Liver (tissue), 8 donors: ENCODE measurements at regions not wholly inside any gene's neighbourhood (a gene's known extent, or its start where the extent isn't known, plus 50 kb on each side); places are given as distances from the start of the nearest gene placed in this dataset.

Source experiments
- DNase-seq: peaks from one replicate; pipeline ENCODE4 v3.0.0-alpha.2; 2017; ENCODE audit warnings: low spot score
- H3K27ac ChIP-seq, 2 donors: one replicate each; pipeline ENCODE4 v1.7.0; 2013; ENCODE audit warnings: inconsistent platforms in 2 of 2, low read length in 2 of 2, control low read depth in 1 of 2, low read depth in 1 of 2, mild to moderate bottlenecking in 1 of 2
- H3K27me3 ChIP-seq, 4 donors: one replicate each; pipeline versions ENCODE4 v1.6.1 to v1.7.0; 2013; ENCODE audit warnings: low read length in 3 of 4, inconsistent platforms in 1 of 4, mild to moderate bottlenecking in 1 of 4, moderate library complexity in 1 of 4; ENCODE audit not compliant: control insufficient read depth in 4 of 4, insufficient read depth in 4 of 4
- H3K36me3 ChIP-seq, 4 donors: one replicate each; pipeline versions ENCODE4 v1.6.1 to v1.7.0; 2013; ENCODE audit warnings: low read length in 3 of 4, mild to moderate bottlenecking in 3 of 4, low read depth in 1 of 4, moderate library complexity in 1 of 4; ENCODE audit not compliant: control insufficient read depth in 4 of 4, insufficient read depth in 3 of 4
- H3K4me1 ChIP-seq, 4 donors: one replicate each; pipeline versions ENCODE4 v1.6.1 to v1.7.0; 2013; ENCODE audit warnings: low read length in 3 of 4, mild to moderate bottlenecking in 3 of 4, moderate library complexity in 1 of 4; ENCODE audit not compliant: control insufficient read depth in 4 of 4, insufficient read depth in 4 of 4
- H3K4me3 ChIP-seq, 3 donors: one replicate each; pipeline versions ENCODE4 v1.6.1 to v1.7.0; 2013; ENCODE audit warnings: low read length in 3 of 3, control low read depth in 1 of 3, low read depth in 1 of 3, mild to moderate bottlenecking in 1 of 3
- H3K9ac ChIP-seq, 2 donors: one replicate each; pipeline ENCODE4 v1.7.0; 2013; ENCODE audit warnings: low read length in 2 of 2, mild to moderate bottlenecking in 2 of 2, moderate library complexity in 2 of 2, control low read depth in 1 of 2, low read depth in 1 of 2
- H3K9me3 ChIP-seq, 4 donors: one replicate each; pipeline versions ENCODE4 v1.6.1 to v1.7.0; 2013; ENCODE audit warnings: low read length in 3 of 4; ENCODE audit not compliant: control insufficient read depth in 4 of 4
- ATF3 ChIP-seq: IDR thresholded peaks from 2 replicates; pipeline ENCODE4 v1.6.1; 2016; ENCODE audit warnings: antibody characterized with exemption
- CTCF ChIP-seq: fragments of 150-350 bp; IDR thresholded peaks from 2 replicates; pipeline ENCODE4 v1.5.1; 2017; ENCODE audit warnings: improper control_type of control experiment, low read depth, low read length; ENCODE audit not compliant: missing input control
- EGR1 ChIP-seq, 2 donors: IDR thresholded peaks; 2 replicates each; pipeline ENCODE4 v1.6.1; 2016 to 2018; ENCODE audit warnings: antibody characterized with exemption in 2 of 2, low read depth in 2 of 2
- FOXA1 ChIP-seq: IDR thresholded peaks from 2 replicates; pipeline ENCODE4 v1.6.1; 2016; ENCODE audit warnings: antibody characterized with exemption
- FOXA2 ChIP-seq: IDR thresholded peaks from 2 replicates; pipeline ENCODE4 v1.6.1; 2016; ENCODE audit warnings: antibody characterized with exemption
- GABPA ChIP-seq, 2 donors: IDR thresholded peaks in 1 of 2; conservative IDR thresholded peaks in 1 of 2; 2 replicates each; pipeline ENCODE4 v1.6.1; 2016; ENCODE audit warnings: antibody characterized with exemption in 2 of 2, mild to moderate bottlenecking in 1 of 2, moderate library complexity in 1 of 2
- HNF4A ChIP-seq, 2 donors: conservative IDR thresholded peaks; 2 replicates each; pipeline ENCODE4 v1.6.1; 2016; ENCODE audit warnings: antibody characterized with exemption in 2 of 2, mild to moderate bottlenecking in 2 of 2
- HNF4G ChIP-seq: IDR thresholded peaks from 2 replicates; pipeline ENCODE4 v1.6.1; 2016; ENCODE audit warnings: antibody characterized with exemption
- JUND ChIP-seq, 2 donors: IDR thresholded peaks; 2 replicates each; pipeline ENCODE4 v1.6.1; 2016; ENCODE audit warnings: antibody characterized with exemption in 2 of 2
- MAX ChIP-seq: IDR thresholded peaks from 2 replicates; pipeline ENCODE4 v1.6.1; 2016; ENCODE audit warnings: antibody characterized with exemption
- NR2F2 ChIP-seq: IDR thresholded peaks from 2 replicates; pipeline ENCODE4 v1.6.1; 2016; ENCODE audit warnings: antibody characterized with exemption
- RAD21 ChIP-seq, 2 donors: IDR thresholded peaks; 2 replicates each; pipeline ENCODE4 v1.6.1; 2016; ENCODE audit warnings: antibody characterized with exemption in 2 of 2, mild to moderate bottlenecking in 2 of 2
- REST ChIP-seq: IDR thresholded peaks from 2 replicates; pipeline ENCODE4 v1.6.1; 2016; ENCODE audit warnings: antibody characterized with exemption, mild to moderate bottlenecking
- RXRA ChIP-seq, 2 donors: IDR thresholded peaks; 2 replicates each; pipeline ENCODE4 v1.6.1; 2017 to 2018; ENCODE audit warnings: antibody characterized with exemption in 2 of 2, mild to moderate bottlenecking in 1 of 2
- SP1 ChIP-seq: IDR thresholded peaks from 2 replicates; pipeline ENCODE4 v1.6.1; 2018; ENCODE audit warnings: antibody characterized with exemption, mild to moderate bottlenecking
- TAF1 ChIP-seq: conservative IDR thresholded peaks from 2 replicates; pipeline ENCODE4 v1.6.1; 2016; ENCODE audit warnings: antibody characterized with exemption, mild to moderate bottlenecking
- YY1 ChIP-seq: IDR thresholded peaks from 2 replicates; pipeline ENCODE4 v1.6.1; 2016; ENCODE audit warnings: antibody characterized with exemption, mild to moderate bottlenecking
- ZBTB33 ChIP-seq: IDR thresholded peaks from 2 replicates; pipeline ENCODE4 v1.6.1; 2016; ENCODE audit warnings: antibody characterized with exemption
- WGBS: extraction: QIAGEN DNeasy Blood & Tissue Kit; methylation state at CpG from one replicate; pipeline ENCODE4 v1.1.7; 2013; 5-methylcytosine and 5-hydroxymethylcytosine counted together
- donor health status: healthy.
- donor health status: healthy.
- donor health status: healthy.
- donor health status: healthy.
- donor health status: healthy.

GRCh38 chr15:87492321-87492720, 764.2 kb downstream of the NTRK3 start:
- Histone ChIP-seq H3K27ac (no peak overlapping the region), H3K36me3 (no peaks in the 10 kb centered on the region), H3K9ac (no peak overlapping the region), H3K27me3 (peaks cover 0 to 3% (median 0%) of the 10 kb centered on the region in 4 donors), H3K9me3 (no peaks in the 10 kb centered on the region), H3K4me1 (no peaks in the 10 kb centered on the region), H3K4me3 (no peak overlapping the region)
- no peak for TF ChIP-seq ATF3
- TF ChIP-seq NR2F2, result no peak
- TF ChIP-seq FOXA1, result no peak
- no peak for TF ChIP-seq JUND (IDR thresholded peaks at IDR 0.05)
- TF ChIP-seq HNF4G, result no peak
- no peak for TF ChIP-seq FOXA2
- DNase-seq, result no peak
- 89% methylated on average over 1 of the region's 1 CpG for WGBS

GRCh38 chr15:87490666-87491065, 765.9 kb downstream of the NTRK3 start:
- Histone ChIP-seq H3K9me3 (no peaks in the 10 kb centered on the region), H3K27me3 (peaks cover 0 to 3% (median 0%) of the 10 kb centered on the region in 4 donors), H3K4me1 (no peaks in the 10 kb centered on the region), H3K9ac (no peak overlapping the region), H3K4me3 (no peak overlapping the region), H3K27ac (no peak overlapping the region), H3K36me3 (no peaks in the 10 kb centered on the region)
- 64% methylated on average over 4 of the region's 4 CpGs for WGBS
- no peak for DNase-seq
- TF ChIP-seq CTCF, result no peak
- no peak for TF ChIP-seq MAX
- no peak for TF ChIP-seq FOXA2
- no peak for TF ChIP-seq JUND (IDR thresholded peaks at IDR 0.05)
- no peak for TF ChIP-seq ZBTB33
- TF ChIP-seq ATF3, result no peak
- TF ChIP-seq RXRA (IDR thresholded peaks at IDR 0.05), result no peak
- no peak for TF ChIP-seq YY1
- TF ChIP-seq REST, result no peak
- TF ChIP-seq FOXA1, result no peak
- TF ChIP-seq RAD21 (IDR thresholded peaks at IDR 0.05), result no peak
- no peak for TF ChIP-seq EGR1 (IDR thresholded peaks at IDR 0.05; ENCODE audit: low read depth in 2 of 2)
- no peak for TF ChIP-seq SP1
- TF ChIP-seq GABPA (IDR thresholded peaks at IDR 0.05 in 1 of 2, conservative IDR thresholded peaks at IDR 0.05 in 1 of 2), result no peak
- no peak for TF ChIP-seq HNF4G
- TF ChIP-seq HNF4A (conservative IDR thresholded peaks at IDR 0.05), result no peak
- no peak for TF ChIP-seq TAF1
